ENCODE measurements at regions not wholly inside any gene's neighbourhood (a gene's known extent, or its start where the extent isn't known, plus 50 kb on each side); places are given as distances from the start of the nearest gene placed in this dataset.

GRCh38 chr13:60837806-60838205, 440.8 kb downstream of the TDRD3 start:
- TF ChIP-seq POLR2A (IDR thresholded peaks at IDR 0.05; ENCODE audit: low read length) = no peak
- no peak for TF ChIP-seq GATA1 (IDR thresholded peaks at IDR 0.05; ENCODE audit: low read depth, low read length)
